Loucy (cell line): ENCODE measurements at regions not wholly inside any gene's neighbourhood (a gene's known extent, or its start where the extent isn't known, plus 50 kb on each side); places are given as distances from the start of the nearest gene placed in this dataset.

Source experiments
- CTCF ChIP-seq: fragments of 200-600 bp; sonication (generic); conservative IDR thresholded peaks from 2 replicates; pipeline ENCODE4 v1.5.1; 2014; ENCODE audit warnings: mild to moderate bottlenecking, antibody characterized with exemption, low read length
- EZH2phosphoT487 ChIP-seq: fragments of 200-600 bp; IDR thresholded peaks from 2 replicates; pipeline ENCODE4 v1.6.1; 2018; ENCODE audit warnings: antibody characterized with exemption, mild to moderate bottlenecking, moderate library complexity, borderline replicate concordance

- TF ChIP-seq CTCF: no peak
- TF ChIP-seq EZH2phosphoT487: no peak
Measured at GRCh38 chr7:36078816-36079360, 74.2 kb upstream of the EEPD1 start.
